ENCODE measurements at regions not wholly inside any gene's neighbourhood (a gene's known extent, or its start where the extent isn't known, plus 50 kb on each side); places are given as distances from the start of the nearest gene placed in this dataset.

- Histone ChIP-seq H3K9me3 (replicated peaks; ENCODE audit: control insufficient read depth, insufficient read depth, low read depth, low read length) (no peaks in the 10 kb centered on the region), H4K20me1 (replicated peaks; ENCODE audit: control insufficient read depth, insufficient read depth, low read length) (no peaks in the 10 kb centered on the region), H3K27ac (ENCODE audit: extremely low read depth, low read depth, low read length) (no peak overlapping the region), H3K36me3 (ENCODE audit: control insufficient read depth, insufficient read depth, low read length) (no peaks in the 10 kb centered on the region), H2AFZ (ENCODE audit: low read depth, low read length) (no peak overlapping the region), H3K79me2 (ENCODE audit: control insufficient read depth, insufficient read depth, low read length) (no peaks in the 10 kb centered on the region), H3K9ac (ENCODE audit: insufficient read depth in 1 of 2, low read depth in 2 of 2, low read length in 2 of 2) (no peak overlapping the region), H3K9me1 (ENCODE audit: control insufficient read depth, insufficient read depth, low read length) (no peaks in the 10 kb centered on the region), H3K4me3 (no peak overlapping the region), H3K27me3 (ENCODE audit: control insufficient read depth in 2 of 2, insufficient read depth in 2 of 2, low read length in 2 of 2) (no peaks in the 10 kb centered on the region), H3K4me2 (ENCODE audit: insufficient read depth, low read length) (no peak overlapping the region), H3K4me1 (replicated peaks in 1 of 2; ENCODE audit: control insufficient read depth in 2 of 2, insufficient read depth in 2 of 2, low read length in 2 of 2) (no peaks in the 10 kb centered on the region)
- in situ Hi-C loops (cut with MboI), result no loop called here
- TF ChIP-seq NR2F6 (CRISPR knock-in tag; IDR thresholded peaks at IDR 0.05), result no peak
- TF ChIP-seq TFAP4 (CRISPR knock-in tag; IDR thresholded peaks at IDR 0.05; ENCODE audit: borderline replicate concordance), result no peak
- no peak for TF ChIP-seq SAFB2 (IDR thresholded peaks at IDR 0.05; ENCODE audit: borderline replicate concordance, low read depth, low read length, severe bottlenecking)
- no peak for TF ChIP-seq NCOA6 (IDR thresholded peaks at IDR 0.05)
- no peak for TF ChIP-seq ZNF589 (CRISPR knock-in tag; IDR thresholded peaks at IDR 0.05; ENCODE audit: low read depth)
- TF ChIP-seq NR4A1 (CRISPR knock-in tag; IDR thresholded peaks at IDR 0.05), result no peak
- TF ChIP-seq NR4A1 (tag; IDR thresholded peaks at IDR 0.05), result no peak
- no peak for TF ChIP-seq HMG20B (CRISPR knock-in tag; IDR thresholded peaks at IDR 0.05)
- no peak for TF ChIP-seq ZNF239 (CRISPR knock-in tag; IDR thresholded peaks at IDR 0.05)
- no peak for TF ChIP-seq HES1 (IDR thresholded peaks at IDR 0.05; ENCODE audit: low read depth)
- no peak for TF ChIP-seq MEF2A (IDR thresholded peaks at IDR 0.05; ENCODE audit: control insufficient read depth, low read depth, low read length)
- ChIA-PET POLR2A (no interaction called here), CTCF (ENCODE audit: low intra/inter-chr PET ratio) (no interaction called here)
- intact Hi-C loops (cut with micrococcal nuclease), result no loop called here
- BruUV-seq (replicated peaks), result no TSS peak
- ATAC-seq (no peak), FAIRE-seq (no peak), DNase-seq (ENCODE audit: extremely low read depth in 1 of 4, low spot score in 3 of 4) (no peak)
Measured at GRCh38 chr3:117774130-117774529, 1064.6 kb downstream of the TUSC7 start.

Measured in K562 (cell line).